HL-60 (cell line): ENCODE measurements at regions not wholly inside any gene's neighbourhood (a gene's known extent, or its start where the extent isn't known, plus 50 kb on each side); places are given as distances from the start of the nearest gene placed in this dataset.
"Not testable (repeated sequence)": the region's sequence is repeated elsewhere in the genome, so short reads cannot be mapped to it uniquely, and the experiment has no call there.

Experiments used
- DNase-seq, 2 experiments: peaks; one replicate each; pipeline ENCODE4 v3.0.0-alpha.2; 2010 to 2020; ENCODE audit warnings: low read depth in 1 of 2, low spot score in 1 of 2
- H3K27ac ChIP-seq: fragments of 250-450 bp; sonication (Bioruptor Pico); replicated peaks from 2 replicates; pipeline ENCODE4 v1.5.1; 2020; ENCODE audit warnings: mild to moderate bottlenecking, moderate library complexity
- H3K27me3 ChIP-seq: fragments of 250-450 bp; sonication (Bioruptor Pico); 2 replicates; pipeline ENCODE4 v1.5.1; 2021; ENCODE audit warnings: mild to moderate bottlenecking, moderate library complexity; ENCODE audit not compliant: insufficient read depth, poor library complexity, severe bottlenecking
- H3K4me3 ChIP-seq: replicated peaks from 2 replicates; pipeline ENCODE4 v1.5.1; 2011; ENCODE audit warnings: mild to moderate bottlenecking, control low read depth, low read length; ENCODE audit not compliant: insufficient read depth
- GABPA ChIP-seq: IDR thresholded peaks from 2 replicates; pipeline ENCODE4 v1.6.1; 2012; ENCODE audit warnings: low read depth
- POLR2AphosphoS5 ChIP-seq: IDR thresholded peaks from 2 replicates; pipeline ENCODE4 v1.6.1; 2012; ENCODE audit warnings: low read depth
- SPI1 ChIP-seq: IDR thresholded peaks from 2 replicates; pipeline ENCODE4 v1.6.1; 2012; ENCODE audit warnings: low read depth, mild to moderate bottlenecking, borderline replicate concordance
- TF ChIP-seq, protein P1 (sequence below): IDR thresholded peaks from one replicate; pipeline ENCODE4 v1.5.1; 2011; ENCODE audit warnings: low read length, control low read depth, inconsistent platforms; ENCODE audit not compliant: insufficient read depth
- TF ChIP-seq, protein P2 (sequence below): IDR thresholded peaks from 2 replicates; pipeline ENCODE4 v1.6.1; 2012; ENCODE audit warnings: low read depth; ENCODE audit not compliant: insufficient replicate concordance

DNA sequence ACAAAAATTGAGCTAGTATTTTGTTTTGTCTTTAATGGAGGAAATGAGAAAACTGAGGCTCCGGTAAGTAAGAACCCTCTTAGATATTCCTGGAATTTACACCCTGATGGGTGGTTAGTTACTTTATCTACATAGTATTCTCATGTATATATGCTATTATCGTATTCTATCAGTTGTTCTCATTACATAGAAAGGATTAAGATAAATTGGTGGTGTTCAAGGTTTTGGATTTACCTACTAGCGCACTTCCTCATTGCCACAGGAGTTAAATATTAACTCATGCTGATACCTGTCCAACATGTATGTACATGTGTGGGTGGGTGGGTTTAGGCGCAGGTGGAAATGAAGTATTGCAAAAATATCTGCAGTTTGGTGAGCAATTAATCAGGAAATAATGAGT is 61.1 kb upstream of the IFNE start:
- TF ChIP-seq, protein P1, sequence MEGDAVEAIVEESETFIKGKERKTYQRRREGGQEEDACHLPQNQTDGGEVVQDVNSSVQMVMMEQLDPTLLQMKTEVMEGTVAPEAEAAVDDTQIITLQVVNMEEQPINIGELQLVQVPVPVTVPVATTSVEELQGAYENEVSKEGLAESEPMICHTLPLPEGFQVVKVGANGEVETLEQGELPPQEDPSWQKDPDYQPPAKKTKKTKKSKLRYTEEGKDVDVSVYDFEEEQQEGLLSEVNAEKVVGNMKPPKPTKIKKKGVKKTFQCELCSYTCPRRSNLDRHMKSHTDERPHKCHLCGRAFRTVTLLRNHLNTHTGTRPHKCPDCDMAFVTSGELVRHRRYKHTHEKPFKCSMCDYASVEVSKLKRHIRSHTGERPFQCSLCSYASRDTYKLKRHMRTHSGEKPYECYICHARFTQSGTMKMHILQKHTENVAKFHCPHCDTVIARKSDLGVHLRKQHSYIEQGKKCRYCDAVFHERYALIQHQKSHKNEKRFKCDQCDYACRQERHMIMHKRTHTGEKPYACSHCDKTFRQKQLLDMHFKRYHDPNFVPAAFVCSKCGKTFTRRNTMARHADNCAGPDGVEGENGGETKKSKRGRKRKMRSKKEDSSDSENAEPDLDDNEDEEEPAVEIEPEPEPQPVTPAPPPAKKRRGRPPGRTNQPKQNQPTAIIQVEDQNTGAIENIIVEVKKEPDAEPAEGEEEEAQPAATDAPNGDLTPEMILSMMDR: no peak
- TF ChIP-seq POLR2AphosphoS5 (no peak), SPI1 (no peak), GABPA (no peak)
- TF ChIP-seq, protein P2, sequence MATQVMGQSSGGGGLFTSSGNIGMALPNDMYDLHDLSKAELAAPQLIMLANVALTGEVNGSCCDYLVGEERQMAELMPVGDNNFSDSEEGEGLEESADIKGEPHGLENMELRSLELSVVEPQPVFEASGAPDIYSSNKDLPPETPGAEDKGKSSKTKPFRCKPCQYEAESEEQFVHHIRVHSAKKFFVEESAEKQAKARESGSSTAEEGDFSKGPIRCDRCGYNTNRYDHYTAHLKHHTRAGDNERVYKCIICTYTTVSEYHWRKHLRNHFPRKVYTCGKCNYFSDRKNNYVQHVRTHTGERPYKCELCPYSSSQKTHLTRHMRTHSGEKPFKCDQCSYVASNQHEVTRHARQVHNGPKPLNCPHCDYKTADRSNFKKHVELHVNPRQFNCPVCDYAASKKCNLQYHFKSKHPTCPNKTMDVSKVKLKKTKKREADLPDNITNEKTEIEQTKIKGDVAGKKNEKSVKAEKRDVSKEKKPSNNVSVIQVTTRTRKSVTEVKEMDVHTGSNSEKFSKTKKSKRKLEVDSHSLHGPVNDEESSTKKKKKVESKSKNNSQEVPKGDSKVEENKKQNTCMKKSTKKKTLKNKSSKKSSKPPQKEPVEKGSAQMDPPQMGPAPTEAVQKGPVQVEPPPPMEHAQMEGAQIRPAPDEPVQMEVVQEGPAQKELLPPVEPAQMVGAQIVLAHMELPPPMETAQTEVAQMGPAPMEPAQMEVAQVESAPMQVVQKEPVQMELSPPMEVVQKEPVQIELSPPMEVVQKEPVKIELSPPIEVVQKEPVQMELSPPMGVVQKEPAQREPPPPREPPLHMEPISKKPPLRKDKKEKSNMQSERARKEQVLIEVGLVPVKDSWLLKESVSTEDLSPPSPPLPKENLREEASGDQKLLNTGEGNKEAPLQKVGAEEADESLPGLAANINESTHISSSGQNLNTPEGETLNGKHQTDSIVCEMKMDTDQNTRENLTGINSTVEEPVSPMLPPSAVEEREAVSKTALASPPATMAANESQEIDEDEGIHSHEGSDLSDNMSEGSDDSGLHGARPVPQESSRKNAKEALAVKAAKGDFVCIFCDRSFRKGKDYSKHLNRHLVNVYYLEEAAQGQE: no peak
- no peaks in the 10 kb centered on the region for H3K27me3 ChIP-seq
- H3K27ac ChIP-seq: no peak overlapping the region
- no peak overlapping the region for H3K4me3 ChIP-seq
- no peak for DNase-seq

DNA sequence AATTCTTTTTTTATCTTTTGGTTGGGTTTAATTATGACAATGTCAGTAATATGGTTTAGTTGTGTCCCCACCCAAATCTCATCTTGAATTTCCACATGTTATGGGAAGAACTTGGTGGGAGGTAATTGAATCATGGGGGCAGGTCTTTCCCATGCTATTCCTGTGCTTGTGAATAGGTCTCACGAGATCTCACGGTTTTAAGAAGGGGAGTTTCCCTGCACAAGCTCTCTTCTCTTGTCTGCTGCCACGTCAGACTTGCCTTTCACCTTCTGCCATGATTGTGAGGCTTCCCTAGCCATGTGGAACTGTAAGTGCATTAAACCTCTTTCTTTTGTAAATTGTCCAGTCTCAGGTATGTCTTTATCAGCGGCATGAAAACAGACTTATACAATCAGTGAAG is 61.7 kb upstream of the IFNE start:
- H3K4me3 ChIP-seq, DNase-seq, H3K27me3 ChIP-seq, H3K27ac ChIP-seq: not testable (repeated sequence)

DNA sequence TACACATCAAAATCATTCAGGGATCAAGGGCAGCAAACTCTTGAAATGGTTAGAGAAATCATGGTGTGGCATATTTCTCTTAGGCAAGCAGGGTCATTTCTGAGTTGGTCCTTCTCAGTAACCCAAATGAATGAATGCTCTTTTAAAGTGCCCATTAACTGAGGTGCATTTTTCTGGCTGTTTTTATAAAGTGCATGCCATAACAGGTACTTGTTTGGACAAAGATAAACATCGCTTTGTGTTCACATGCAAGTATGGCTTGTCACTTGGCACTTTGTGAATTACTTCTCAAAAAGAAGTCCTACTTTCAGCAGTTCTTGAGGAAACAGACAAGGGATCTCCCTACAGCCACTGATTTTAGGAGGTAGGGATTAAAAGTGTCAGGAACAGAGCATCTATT is 64.8 kb upstream of the IFNE start:
- DNase-seq: no peak

DNA sequence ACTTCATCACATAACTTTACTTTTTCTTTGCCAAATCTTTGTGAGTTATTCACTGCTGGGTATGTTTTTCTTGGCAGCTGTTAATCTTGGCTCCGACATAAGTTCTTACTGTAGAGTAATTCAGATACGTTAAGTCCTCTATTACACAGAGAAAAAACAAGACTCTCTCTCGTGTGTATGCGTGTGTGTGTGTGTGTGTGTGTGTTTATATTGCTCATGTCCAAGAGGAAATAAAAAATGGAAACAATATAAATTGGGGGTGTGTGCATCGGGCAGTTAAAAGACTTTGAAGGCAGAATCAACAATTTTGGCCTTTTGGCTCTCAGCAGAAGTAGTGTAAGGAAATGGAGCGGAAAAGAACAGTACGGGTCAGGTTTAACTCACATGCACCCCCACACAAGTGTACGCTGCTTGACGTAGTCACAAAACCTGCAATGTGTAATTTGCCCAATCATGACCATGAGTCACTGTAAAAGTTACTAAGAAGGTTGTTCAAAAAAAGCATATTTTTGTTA is 67.2 kb upstream of the IFNE start:
- DNase-seq: no peak
- TF ChIP-seq GABPA: no peak
- TF ChIP-seq, protein P2: no peak
- Histone ChIP-seq H3K4me3 (no peak overlapping the region), H3K27ac (no peak overlapping the region), H3K27me3 (no peaks in the 10 kb centered on the region)

More for the DNA sequence above, 64.8 kb upstream of the IFNE start:
- no peak overlapping the region for H3K4me3 ChIP-seq
- TF ChIP-seq, protein P1: no peak
- TF ChIP-seq SPI1 (no peak), POLR2AphosphoS5 (no peak), GABPA (no peak)
- TF ChIP-seq, protein P2: no peak
- H3K27ac ChIP-seq: no peak overlapping the region
- H3K27me3 ChIP-seq: no peaks in the 10 kb centered on the region
